Astrocyte of the spinal cord (primary cell): ENCODE measurements at regions not wholly inside any gene's neighbourhood (a gene's known extent, or its start where the extent isn't known, plus 50 kb on each side); places are given as distances from the start of the nearest gene placed in this dataset.
"Not testable (repeated sequence)": the region's sequence is repeated elsewhere in the genome, so short reads cannot be mapped to it uniquely, and the experiment has no call there.

Experiments used
- DNase-seq: peaks from one replicate; pipeline ENCODE4 v3.0.0; 2011; ENCODE audit warnings: low read depth, low spot score
- H3K4me3 ChIP-seq: 2 replicates; pipeline ENCODE4 v1.5.1; 2011; ENCODE audit warnings: low read depth, mild to moderate bottlenecking, low read length, moderate library complexity
- CTCF ChIP-seq: IDR thresholded peaks from 2 replicates; pipeline ENCODE4 v1.5.1; 2012; ENCODE audit warnings: low read depth, mild to moderate bottlenecking, low read length, inconsistent platforms
- in situ Hi-C: cut with HindIII; loops from 2 replicates; pipeline ENCODE4 v1.10.0; 2017; ENCODE audit warnings: low sequenced_read_pairs

GRCh38 chr2:118747637-118748036 is 99.8 kb downstream of the EN1 start:
- TF ChIP-seq CTCF, result no peak
- in situ Hi-C loops, result no loop called here
- H3K4me3 ChIP-seq, result no peak overlapping the region
- no peak for DNase-seq

- DNase-seq, result no peak
- TF ChIP-seq CTCF, result no peak
- in situ Hi-C loops, result no loop called here
- no peak overlapping the region for H3K4me3 ChIP-seq
These were observed 100.4 kb downstream of the EN1 start for GRCh38 chr2:118747066-118747465.

- H3K4me3 ChIP-seq, DNase-seq, in situ Hi-C loops: not testable (repeated sequence)
These were observed 102.7 kb downstream of the EN1 start for GRCh38 chr2:118744682-118745181.

- DNase-seq, result peak; percentile 97
- no peak overlapping the region for H3K4me3 ChIP-seq
- TF ChIP-seq CTCF, result no peak
- in situ Hi-C loops, result no loop called here
These were observed 108.7 kb downstream of the EN1 start for GRCh38 chr2:118738524-118739308.

- no peak for TF ChIP-seq CTCF
- in situ Hi-C loops, result no loop called here
These were observed 109.3 kb downstream of the EN1 start for GRCh38 chr2:118738106-118738505.

GRCh38 chr2:118737684-118738083 is 109.8 kb downstream of the EN1 start:
- TF ChIP-seq CTCF, result no peak
- no peak overlapping the region for H3K4me3 ChIP-seq
- DNase-seq, result no peak
- in situ Hi-C loops, result no loop called here

More at GRCh38 chr2:118738106-118738505, 109.3 kb downstream of the EN1 start:
- H3K4me3 ChIP-seq, result no peak overlapping the region
- no peak for DNase-seq

- no peak for DNase-seq
- H3K4me3 ChIP-seq, result no peak overlapping the region
- in situ Hi-C loops, result no loop called here
- no peak for TF ChIP-seq CTCF
These were observed 115.0 kb downstream of the EN1 start for GRCh38 chr2:118732432-118732831.
